B cell (primary cell): ENCODE measurements at regions not wholly inside any gene's neighbourhood (a gene's known extent, or its start where the extent isn't known, plus 50 kb on each side); places are given as distances from the start of the nearest gene placed in this dataset.

Experiments used
- ATAC-seq: fragments of 200-7000 bp; cut with Tn5 transposase; one replicate; pipeline ENCODE4 v1.10.0; 2021; ENCODE audit warnings: low read depth, mild to moderate bottlenecking, moderate number of reproducible peaks, moderate library complexity
- CTCF ChIA-PET: fragments of 350-600 bp; sonication (Branson Sonifier 250); formaldehyde crosslinking; loops from one replicate; lab custom pipeline; 2021; ENCODE audit warnings: antibody characterized with exemption, inconsistent platforms; lab: Charles Lee
- POLR2A ChIA-PET: fragments of 350-600 bp; sonication (Branson Sonifier 250); formaldehyde crosslinking; loops from one replicate; lab custom pipeline; 2021; ENCODE audit warnings: antibody characterized with exemption; lab: Charles Lee
- DNase-seq: peaks from one replicate; pipeline ENCODE4 v3.0.0; 2013
- H2AFZ ChIP-seq: 2 replicates; pipeline ENCODE4 v1.6.1; 2012; ENCODE audit warnings: mild to moderate bottlenecking, low read depth, low read length; ENCODE audit not compliant: insufficient read depth, poor library complexity, severe bottlenecking
- H3K27ac ChIP-seq, 2 donors: 1 replicate in 1 of 2; 2 replicates in 1 of 2; pipeline ENCODE4 v1.5.1; 2012 to 2013; ENCODE audit warnings: low read length in 2 of 2, mild to moderate bottlenecking in 2 of 2, moderate library complexity in 1 of 2
- H3K27me3 ChIP-seq, 4 experiments: fragments of 200-600 bp in 1 of 4; sonication (generic) in 1 of 4; replicated peaks in 1 of 4; 1 replicate in 2 of 4; 2 replicates in 2 of 4; pipeline versions ENCODE4 v1.6.1 to v1.7.0; 2013 to 2016; ENCODE audit warnings: low read length in 3 of 4, mild to moderate bottlenecking in 2 of 4, mixed read lengths in 1 of 4, moderate library complexity in 1 of 4; ENCODE audit not compliant: insufficient read depth in 4 of 4, control insufficient read depth in 3 of 4; ENCODE audit errors: control extremely low read depth in 1 of 4
- H3K36me3 ChIP-seq, 2 experiments: replicated peaks in 1 of 2; 1 replicate in 1 of 2; 2 replicates in 1 of 2; pipeline versions ENCODE4 v1.6.1 to v1.7.1; 2013; ENCODE audit warnings: low read length in 1 of 2; ENCODE audit not compliant: insufficient read depth in 2 of 2, control insufficient read depth in 1 of 2; ENCODE audit errors: control extremely low read depth in 1 of 2, extremely low read depth in 1 of 2
- H3K4me1 ChIP-seq, 2 donors: fragments of 200-600 bp in 1 of 2; sonication (generic) in 1 of 2; 1 replicate in 1 of 2; 2 replicates in 1 of 2; pipeline versions ENCODE4 v1.5.1 to v1.6.1; 2013 to 2017; ENCODE audit warnings: low read length in 2 of 2; ENCODE audit not compliant: control insufficient read depth in 2 of 2, insufficient read depth in 2 of 2
- H3K4me2 ChIP-seq: replicated peaks from 2 replicates; pipeline ENCODE3; 2012; ENCODE audit warnings: mild to moderate bottlenecking, low read depth, low read length; ENCODE audit not compliant: poor library complexity, severe bottlenecking
- H3K4me3 ChIP-seq, 5 experiments: fragments of 200-600 bp in 1 of 5; sonication (generic) in 1 of 5; 1 replicate in 3 of 5; 2 replicates in 2 of 5; pipeline versions ENCODE4 v1.5.1 to v1.7.0; 2011 to 2016; ENCODE audit warnings: low read length in 4 of 5, mild to moderate bottlenecking in 4 of 5, low read depth in 2 of 5, control low read depth in 1 of 5, moderate library complexity in 1 of 5; ENCODE audit not compliant: insufficient read depth in 1 of 5; ENCODE audit errors: control extremely low read depth in 1 of 5, extremely low read depth in 1 of 5
- H3K79me2 ChIP-seq: fragments of 200-600 bp; sonication (generic); one replicate; pipeline ENCODE4 v1.6.0; 2016; ENCODE audit warnings: low read length; ENCODE audit not compliant: control insufficient read depth, insufficient read depth
- H3K9ac ChIP-seq: fragments of 200-600 bp; sonication (generic); 2 replicates; pipeline ENCODE4 v1.6.1; 2017; ENCODE audit warnings: mild to moderate bottlenecking, low read length, moderate library complexity
- H3K9me3 ChIP-seq, 3 donors: one replicate each; pipeline versions ENCODE4 v1.6.1 to v1.7.1; 2013; ENCODE audit warnings: low read length in 2 of 3; ENCODE audit not compliant: control insufficient read depth in 2 of 3, insufficient read depth in 1 of 3; ENCODE audit errors: control extremely low read depth in 1 of 3
- H4K20me1 ChIP-seq: 2 replicates; pipeline ENCODE4 v1.6.0; 2012; ENCODE audit warnings: mild to moderate bottlenecking, low read length; ENCODE audit not compliant: insufficient read depth, control insufficient read depth, poor library complexity, severe bottlenecking
- H3K27ac Mint-ChIP-seq: one replicate; pipeline ENCODE4 v1.8.0; 2021; ENCODE audit warnings: mixed read lengths
- H3K27me3 Mint-ChIP-seq: one replicate; pipeline ENCODE4 v1.8.0; 2021; ENCODE audit warnings: mixed read lengths
- H3K4me1 Mint-ChIP-seq: one replicate; pipeline ENCODE4 v1.8.0; 2021; ENCODE audit warnings: mixed read lengths
- H3K4me3 Mint-ChIP-seq: one replicate; pipeline ENCODE4 v1.8.0; 2021; ENCODE audit warnings: mixed read lengths
- H3K9me3 Mint-ChIP-seq: one replicate; pipeline ENCODE4 v1.8.0; 2022; ENCODE audit warnings: mixed read lengths; ENCODE audit not compliant: insufficient read depth
- CTCF ChIP-seq: fragments of 200-600 bp; IDR thresholded peaks from one replicate; pipeline ENCODE4 v1.8.0; 2022; ENCODE audit warnings: antibody characterized with exemption, mild to moderate bottlenecking
- EZH2 ChIP-seq: IDR thresholded peaks from 2 replicates; pipeline ENCODE4 v1.6.1; 2012; ENCODE audit warnings: borderline replicate concordance, low read depth, mild to moderate bottlenecking, moderate library complexity, low read length; ENCODE audit not compliant: insufficient read depth, poor library complexity, severe bottlenecking
- WGBS: methylation state at CpG from one replicate; pipeline ENCODE4 v1.1.5; 2013; ENCODE audit warnings: missing lambda C conversion rate; ENCODE audit not compliant: insufficient coverage; 5-methylcytosine and 5-hydroxymethylcytosine counted together
- intact Hi-C: fragments of 100-400 bp; cut with micrococcal nuclease; formaldehyde crosslinking; loops from one replicate; pipeline ENCODE4 v1.10.0; 2022

GRCh38 chr1:30417001-30417700 is 306.2 kb downstream of the MATN1 start:
- Mint-ChIP-seq H3K27ac (no peak overlapping the region), H3K4me1 (no peaks in the 10 kb centered on the region), H3K27me3 (peaks cover 42% of the 10 kb centered on the region), H3K4me3 (no peak overlapping the region), H3K9me3 (no peaks in the 10 kb centered on the region)
- Histone ChIP-seq H3K4me2 (no peak overlapping the region), H3K4me1 (no peaks in the 10 kb centered on the region), H2AFZ (no peak overlapping the region), H4K20me1 (no peaks in the 10 kb centered on the region), H3K4me3 (no peak overlapping the region), H3K79me2 (no peaks in the 10 kb centered on the region), H3K27ac (no peak overlapping the region), H3K27me3 (peaks cover 0 to 2% (median 0%) of the 10 kb centered on the region in 4 experiments), H3K9me3 (peaks cover 0 to 4% (median 0%) of the 10 kb centered on the region in 3 donors), H3K9ac (no peak overlapping the region), H3K36me3 (no peaks in the 10 kb centered on the region)
- DNase-seq (no peak), ATAC-seq (no peak)
- intact Hi-C loops: no loop called here
- no peak for TF ChIP-seq EZH2
- no peak for TF ChIP-seq CTCF
- POLR2A ChIA-PET: no interaction called here
- WGBS: 87% methylated on average over 6 of the region's 11 CpGs
- CTCF ChIA-PET: no interaction called here

- no peak overlapping the region for H3K4me3 Mint-ChIP-seq
- peaks cover 44% of the 10 kb centered on the region for H3K27me3 Mint-ChIP-seq
- TF ChIP-seq CTCF (no peak), EZH2 (no peak)
- Histone ChIP-seq H3K79me2 (no peaks in the 10 kb centered on the region), H3K9me3 (peaks cover 0 to 4% (median 0%) of the 10 kb centered on the region in 3 donors), H2AFZ (no peak overlapping the region), H3K4me3 (no peak overlapping the region), H3K27ac (no peak overlapping the region), H3K27me3 (peaks cover 0 to 2% (median 0%) of the 10 kb centered on the region in 4 experiments), H3K9ac (no peak overlapping the region), H3K4me2 (no peak overlapping the region), H3K4me1 (no peaks in the 10 kb centered on the region), H3K36me3 (no peaks in the 10 kb centered on the region), H4K20me1 (no peaks in the 10 kb centered on the region)
- no peak for DNase-seq
- CTCF ChIA-PET: no interaction called here
- no peaks in the 10 kb centered on the region for H3K9me3 Mint-ChIP-seq
- 69% methylated on average over 5 of the region's 6 CpGs for WGBS
- no peak for ATAC-seq
- H3K27ac Mint-ChIP-seq: no peak overlapping the region
- no peaks in the 10 kb centered on the region for H3K4me1 Mint-ChIP-seq
- intact Hi-C loops: no loop called here
- POLR2A ChIA-PET: no interaction called here
Observed at GRCh38 chr1:30416221-30416820, 307.1 kb downstream of the MATN1 start.
